Suprapubic skin (tissue), 4 donors: ENCODE measurements at regions not wholly inside any gene's neighbourhood (a gene's known extent, or its start where the extent isn't known, plus 50 kb on each side); places are given as distances from the start of the nearest gene placed in this dataset.

Source experiments
- EP300 ChIP-seq: sonication (generic); formaldehyde crosslinking; IDR thresholded peaks from one replicate; pipeline ENCODE4 v1.6.1; 2017; ENCODE audit warnings: antibody characterized with exemption
- POLR2A ChIP-seq, 2 donors: fragments of 450-650 bp; IDR thresholded peaks; one replicate each; pipeline ENCODE4 v1.6.1; 2017; ENCODE audit warnings: antibody characterized with exemption in 2 of 2, mild to moderate bottlenecking in 2 of 2, moderate library complexity in 2 of 2
- POLR2AphosphoS5 ChIP-seq, 3 donors: sonication (generic); formaldehyde crosslinking; IDR thresholded peaks; one replicate each; pipeline ENCODE4 v1.6.1; 2017; ENCODE audit warnings: antibody characterized with exemption in 3 of 3
- TF ChIP-seq, protein P1 (sequence below), 2 donors: fragments of 200-600 bp in 1 of 2; fragments of 450-650 bp in 1 of 2; sonication (generic) in 1 of 2; IDR thresholded peaks; one replicate each; pipeline ENCODE4 v1.5.1; 2016 to 2019; ENCODE audit warnings: antibody characterized with exemption in 2 of 2, mild to moderate bottlenecking in 1 of 2, moderate library complexity in 1 of 2

GRCh38 chr12:42960087-42960527, 370.6 kb upstream of the PRICKLE1 start:
- TF ChIP-seq, protein P1, sequence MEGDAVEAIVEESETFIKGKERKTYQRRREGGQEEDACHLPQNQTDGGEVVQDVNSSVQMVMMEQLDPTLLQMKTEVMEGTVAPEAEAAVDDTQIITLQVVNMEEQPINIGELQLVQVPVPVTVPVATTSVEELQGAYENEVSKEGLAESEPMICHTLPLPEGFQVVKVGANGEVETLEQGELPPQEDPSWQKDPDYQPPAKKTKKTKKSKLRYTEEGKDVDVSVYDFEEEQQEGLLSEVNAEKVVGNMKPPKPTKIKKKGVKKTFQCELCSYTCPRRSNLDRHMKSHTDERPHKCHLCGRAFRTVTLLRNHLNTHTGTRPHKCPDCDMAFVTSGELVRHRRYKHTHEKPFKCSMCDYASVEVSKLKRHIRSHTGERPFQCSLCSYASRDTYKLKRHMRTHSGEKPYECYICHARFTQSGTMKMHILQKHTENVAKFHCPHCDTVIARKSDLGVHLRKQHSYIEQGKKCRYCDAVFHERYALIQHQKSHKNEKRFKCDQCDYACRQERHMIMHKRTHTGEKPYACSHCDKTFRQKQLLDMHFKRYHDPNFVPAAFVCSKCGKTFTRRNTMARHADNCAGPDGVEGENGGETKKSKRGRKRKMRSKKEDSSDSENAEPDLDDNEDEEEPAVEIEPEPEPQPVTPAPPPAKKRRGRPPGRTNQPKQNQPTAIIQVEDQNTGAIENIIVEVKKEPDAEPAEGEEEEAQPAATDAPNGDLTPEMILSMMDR (IDR thresholded peaks at IDR 0.05) = no peak
- TF ChIP-seq POLR2AphosphoS5 (IDR thresholded peaks at IDR 0.05) (no peak), POLR2A (IDR thresholded peaks at IDR 0.05) (no peak), EP300 (no peak)
